Upper lobe of left lung (tissue), 4 donors: ENCODE measurements at regions not wholly inside any gene's neighbourhood (a gene's known extent, or its start where the extent isn't known, plus 50 kb on each side); places are given as distances from the start of the nearest gene placed in this dataset.

Source experiments
- CTCF ChIP-seq, 6 experiments: fragments of 450-650 bp in 4 of 6; fragments of 200-600 bp in 2 of 6; sonication (generic) in 2 of 6; IDR thresholded peaks; one replicate each; pipeline ENCODE4 v1.5.1; 2016 to 2019; ENCODE audit warnings: antibody characterized with exemption in 6 of 6
- EP300 ChIP-seq, 4 donors: sonication (generic); formaldehyde crosslinking; IDR thresholded peaks; one replicate each; pipeline ENCODE4 v1.5.1; 2017; ENCODE audit warnings: antibody characterized with exemption in 4 of 4, control low read depth in 2 of 4
- POLR2A ChIP-seq, 4 donors: fragments of 450-650 bp; IDR thresholded peaks; one replicate each; pipeline ENCODE4 v1.5.1; 2016 to 2017; ENCODE audit warnings: antibody characterized with exemption in 4 of 4, mild to moderate bottlenecking in 2 of 4
- POLR2AphosphoS5 ChIP-seq, 2 donors: sonication (generic); formaldehyde crosslinking; IDR thresholded peaks; one replicate each; pipeline ENCODE4 v1.5.1; 2017; ENCODE audit warnings: antibody characterized with exemption in 2 of 2

- TF ChIP-seq CTCF (IDR thresholded peaks at IDR 0.05) = no peak
- TF ChIP-seq POLR2A (IDR thresholded peaks at IDR 0.05) = no peak
- TF ChIP-seq POLR2AphosphoS5 (IDR thresholded peaks at IDR 0.05) = no peak
- no peak for TF ChIP-seq EP300 (IDR thresholded peaks at IDR 0.05)
Observed at GRCh38 chr18:27394687-27395086, 209.6 kb upstream of the CHST9 start.
